HepG2 (cell line): ENCODE measurements at regions not wholly inside any gene's neighbourhood (a gene's known extent, or its start where the extent isn't known, plus 50 kb on each side); places are given as distances from the start of the nearest gene placed in this dataset.

Experiments used
- ATAC-seq: fragments of 200-7000 bp; cut with Tn5 transposase; 3 replicates; pipeline ENCODE4 v1.9.1; 2020; ENCODE audit warnings: mild to moderate bottlenecking, moderate library complexity
- BruUV-seq: library from RNA; stranded (reverse); fragments of 400-500 nt; replicated peaks from 2 replicates; lab custom pipeline; 2021; lab: Mats Ljungman, UMichigan
- CTCF ChIA-PET: fragments of 300-600 bp; formaldehyde crosslinking; extraction: SDS; loops from one replicate; lab custom pipeline; 2021; ENCODE audit warnings: low total read pairs, inconsistent platforms, low intra/inter-chr PET ratio; lab: Yijun Ruan, JAX
- POLR2A ChIA-PET: fragments of 350-600 bp; sonication (Branson Sonifier 250); formaldehyde crosslinking; loops from one replicate; lab custom pipeline; 2020; ENCODE audit warnings: antibody characterized with exemption, inconsistent platforms; lab: Yijun Ruan, JAX
- DNase-seq: peaks from one replicate; pipeline ENCODE4 v3.0.0-alpha.2; 2015; ENCODE audit warnings: low spot score
- FAIRE-seq: peaks from 3 replicates; lab custom pipeline; 2011; peaks lifted over from hg19 to GRCh38; lab: Jason Lieb, UNC
- H2AFZ ChIP-seq: one replicate; pipeline ENCODE4 v1.6.1; 2011; ENCODE audit warnings: low read length, inconsistent platforms
- H3K27ac ChIP-seq: fragments of 300-600 bp; 3 replicates; pipeline ENCODE4 v1.8.0; 2011; ENCODE audit warnings: mixed run types, mild to moderate bottlenecking, mixed read lengths, low read length, inconsistent platforms; ENCODE audit not compliant: insufficient read depth; ENCODE audit errors: extremely low read length
- H3K27me3 ChIP-seq, 2 experiments: fragments of 200-600 bp in 1 of 2; 2 replicates in 1 of 2; 3 replicates in 1 of 2; pipeline versions ENCODE4 v1.6.0 to v1.8.0; 2011; ENCODE audit warnings: low read length in 2 of 2, mild to moderate bottlenecking in 2 of 2, moderate library complexity in 2 of 2, inconsistent platforms in 1 of 2; ENCODE audit not compliant: insufficient read depth in 2 of 2, control insufficient read depth in 1 of 2
- H3K36me3 ChIP-seq, 2 experiments: fragments of 200-600 bp in 1 of 2; replicated peaks in 1 of 2; 2 replicates in 1 of 2; 3 replicates in 1 of 2; pipeline versions ENCODE4 v1.5.1 to v1.8.0; 2011; ENCODE audit warnings: low read length in 2 of 2, inconsistent platforms in 1 of 2; ENCODE audit not compliant: insufficient read depth in 2 of 2, control insufficient read depth in 1 of 2
- H3K4me1 ChIP-seq: 2 replicates; pipeline ENCODE4 v1.5.1; 2012; ENCODE audit warnings: low read length, inconsistent platforms; ENCODE audit not compliant: insufficient read depth
- H3K4me2 ChIP-seq: 2 replicates; pipeline ENCODE4 v1.6.0; 2011; ENCODE audit warnings: low read depth, low read length, inconsistent platforms
- H3K4me3 ChIP-seq, 3 experiments: fragments of 200-600 bp in 1 of 3; sonication (generic), shearing (Covaris generic) in 1 of 3; replicated peaks in 1 of 3; 2 replicates each; pipeline ENCODE4 v1.5.1; 2011 to 2016; ENCODE audit warnings: low read length in 3 of 3, inconsistent platforms in 2 of 3, low read depth in 2 of 3, mild to moderate bottlenecking in 2 of 3, control low read depth in 1 of 3, mixed read lengths in 1 of 3; ENCODE audit not compliant: insufficient read depth in 1 of 3
- H3K79me2 ChIP-seq: one replicate; pipeline ENCODE4 v1.6.1; 2011; ENCODE audit warnings: low read length, inconsistent platforms; ENCODE audit not compliant: insufficient read depth
- H3K9ac ChIP-seq: 2 replicates; pipeline ENCODE4 v1.6.0; 2011; ENCODE audit warnings: mild to moderate bottlenecking, low read depth, low read length, inconsistent platforms; ENCODE audit not compliant: insufficient read depth
- H3K9me3 ChIP-seq: 2 replicates; pipeline ENCODE4 v1.5.1; 2012; ENCODE audit warnings: mild to moderate bottlenecking, low read length
- H4K20me1 ChIP-seq: 2 replicates; pipeline ENCODE4 v1.6.0; 2011; ENCODE audit warnings: inconsistent platforms, mild to moderate bottlenecking, low read length, moderate library complexity; ENCODE audit not compliant: insufficient read depth
- NCOA5 ChIP-seq: sonication (generic); formaldehyde crosslinking; IDR thresholded peaks from 2 replicates; pipeline ENCODE4 v1.4.0; 2020; ENCODE audit warnings: missing genetic modification reagents
- REL ChIP-seq: sonication (generic); formaldehyde crosslinking; conservative IDR thresholded peaks from 2 replicates; pipeline ENCODE4 v1.8.0; 2022; ENCODE audit warnings: mild to moderate bottlenecking, missing genetic modification reagents, moderate library complexity
- SATB2 ChIP-seq: sonication (generic); formaldehyde crosslinking; IDR thresholded peaks from 2 replicates; pipeline ENCODE4 v1.5.0; 2020; ENCODE audit warnings: missing genetic modification reagents
- XBP1 ChIP-seq: sonication (generic); formaldehyde crosslinking; IDR thresholded peaks from 2 replicates; pipeline ENCODE4 v1.5.0; 2020; ENCODE audit warnings: missing genetic modification reagents
- ZNF160 ChIP-seq: sonication (generic); formaldehyde crosslinking; IDR thresholded peaks from 2 replicates; pipeline ENCODE4 v1.8.0; 2022; ENCODE audit warnings: mild to moderate bottlenecking, inconsistent platforms, missing genetic modification reagents
- ZNF556 ChIP-seq: sonication (generic); formaldehyde crosslinking; IDR thresholded peaks from 2 replicates; pipeline ENCODE4 v1.4.0; 2020; ENCODE audit warnings: mild to moderate bottlenecking, missing genetic modification reagents, borderline replicate concordance
- ZNF781 ChIP-seq: sonication (generic); formaldehyde crosslinking; IDR thresholded peaks from 2 replicates; pipeline ENCODE4 v1.5.1; 2020; ENCODE audit warnings: borderline replicate concordance, mild to moderate bottlenecking, missing genetic modification reagents; ENCODE audit errors: not compliant biosample characterization
- WGBS: methylation state at CpG from one replicate; pipeline ENCODE4 v1.1.6; 2017; ENCODE audit warnings: low lambda C conversion rate; 5-methylcytosine and 5-hydroxymethylcytosine counted together
- in situ Hi-C: cut with HindIII; loops from 2 replicates; pipeline ENCODE4 v1.10.0; 2017; ENCODE audit warnings: low pct_unique_long_range_greater_than_20kb; ENCODE audit not compliant: extremely low pct_ligation_motif_present
- intact Hi-C: fragments of 100-400 bp; cut with micrococcal nuclease; formaldehyde crosslinking; loops from one replicate; pipeline ENCODE4 v1.10.0; 2022; ENCODE audit not compliant: unreplicated experiment
- TF ChIP-seq, protein P1 (sequence below): sonication (generic); formaldehyde crosslinking; IDR thresholded peaks from 2 replicates; pipeline ENCODE4 v1.4.0; 2020; ENCODE audit warnings: low read depth, mild to moderate bottlenecking, missing genetic modification reagents
- TF ChIP-seq, protein P2 (sequence below): sonication (generic); formaldehyde crosslinking; IDR thresholded peaks from 2 replicates; pipeline ENCODE4 v1.5.0; 2020; ENCODE audit warnings: missing genetic modification reagents
- TF ChIP-seq, protein P3 (sequence below): sonication (generic); formaldehyde crosslinking; IDR thresholded peaks from 2 replicates; pipeline ENCODE4 v1.4.0; 2020; ENCODE audit warnings: missing genetic modification reagents, borderline replicate concordance

DNA sequence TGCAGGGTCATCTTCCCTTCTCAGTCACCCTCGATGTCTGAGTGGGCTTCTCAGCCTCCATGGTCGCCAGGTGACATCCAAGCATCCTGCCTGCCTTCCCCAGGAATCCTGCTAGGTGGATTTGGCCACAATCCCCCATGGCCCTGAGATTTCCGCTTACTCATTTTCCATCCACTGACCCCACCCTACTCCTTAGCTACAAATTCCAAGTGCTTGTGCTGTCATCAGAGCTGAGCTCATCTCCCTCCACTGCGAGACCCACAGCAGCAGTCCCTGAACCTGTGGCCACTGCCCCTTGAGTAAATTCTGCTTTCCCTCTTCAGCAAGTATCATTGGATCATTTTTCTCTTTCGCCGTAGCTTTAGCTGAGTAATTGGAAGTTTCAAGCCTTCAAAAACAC is 90.5 kb upstream of the ANKRD10 start:
- ChIA-PET CTCF (no interaction called here), POLR2A (no interaction called here)
- no peak overlapping the region for H3K9ac ChIP-seq
- no peak for ATAC-seq
- 48% methylated on average over 6 of the region's 6 CpGs for WGBS
- no peak for FAIRE-seq
- H3K4me2 ChIP-seq, result no peak overlapping the region
- no peak overlapping the region for H2AFZ ChIP-seq
- in situ Hi-C loops, result no loop called here
- BruUV-seq, result no TSS peak
- no peaks in the 10 kb centered on the region for H3K36me3 ChIP-seq
- no peaks in the 10 kb centered on the region for H3K79me2 ChIP-seq
- no peak overlapping the region for H3K27ac ChIP-seq
- intact Hi-C loops, result no loop called here
- TF ChIP-seq XBP1 (CRISPR knock-in tag), result no peak
- TF ChIP-seq, protein P1, sequence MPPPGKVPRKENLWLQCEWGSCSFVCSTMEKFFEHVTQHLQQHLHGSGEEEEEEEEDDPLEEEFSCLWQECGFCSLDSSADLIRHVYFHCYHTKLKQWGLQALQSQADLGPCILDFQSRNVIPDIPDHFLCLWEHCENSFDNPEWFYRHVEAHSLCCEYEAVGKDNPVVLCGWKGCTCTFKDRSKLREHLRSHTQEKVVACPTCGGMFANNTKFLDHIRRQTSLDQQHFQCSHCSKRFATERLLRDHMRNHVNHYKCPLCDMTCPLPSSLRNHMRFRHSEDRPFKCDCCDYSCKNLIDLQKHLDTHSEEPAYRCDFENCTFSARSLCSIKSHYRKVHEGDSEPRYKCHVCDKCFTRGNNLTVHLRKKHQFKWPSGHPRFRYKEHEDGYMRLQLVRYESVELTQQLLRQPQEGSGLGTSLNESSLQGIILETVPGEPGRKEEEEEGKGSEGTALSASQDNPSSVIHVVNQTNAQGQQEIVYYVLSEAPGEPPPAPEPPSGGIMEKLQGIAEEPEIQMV (CRISPR knock-in tag), result no peak
- no peak for TF ChIP-seq SATB2 (CRISPR knock-in tag)
- no peak for TF ChIP-seq REL (CRISPR knock-in tag)
- no peak for TF ChIP-seq ZNF556
- no peak for TF ChIP-seq NCOA5 (CRISPR knock-in tag)
- TF ChIP-seq ZNF781, result no peak
- TF ChIP-seq, protein P2, sequence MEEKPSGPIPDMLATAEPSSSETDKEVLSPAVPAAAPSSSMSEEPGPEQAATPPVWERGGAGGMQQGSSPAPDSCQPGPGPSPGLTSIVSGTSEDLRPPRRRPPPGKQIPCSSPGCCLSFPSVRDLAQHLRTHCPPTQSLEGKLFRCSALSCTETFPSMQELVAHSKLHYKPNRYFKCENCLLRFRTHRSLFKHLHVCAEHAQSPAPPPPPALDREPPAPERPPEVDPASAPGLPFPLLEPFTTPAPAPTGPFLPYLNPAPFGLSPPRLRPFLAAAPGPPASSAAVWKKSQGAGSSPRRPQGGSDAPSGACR, result no peak
- TF ChIP-seq, protein P3, sequence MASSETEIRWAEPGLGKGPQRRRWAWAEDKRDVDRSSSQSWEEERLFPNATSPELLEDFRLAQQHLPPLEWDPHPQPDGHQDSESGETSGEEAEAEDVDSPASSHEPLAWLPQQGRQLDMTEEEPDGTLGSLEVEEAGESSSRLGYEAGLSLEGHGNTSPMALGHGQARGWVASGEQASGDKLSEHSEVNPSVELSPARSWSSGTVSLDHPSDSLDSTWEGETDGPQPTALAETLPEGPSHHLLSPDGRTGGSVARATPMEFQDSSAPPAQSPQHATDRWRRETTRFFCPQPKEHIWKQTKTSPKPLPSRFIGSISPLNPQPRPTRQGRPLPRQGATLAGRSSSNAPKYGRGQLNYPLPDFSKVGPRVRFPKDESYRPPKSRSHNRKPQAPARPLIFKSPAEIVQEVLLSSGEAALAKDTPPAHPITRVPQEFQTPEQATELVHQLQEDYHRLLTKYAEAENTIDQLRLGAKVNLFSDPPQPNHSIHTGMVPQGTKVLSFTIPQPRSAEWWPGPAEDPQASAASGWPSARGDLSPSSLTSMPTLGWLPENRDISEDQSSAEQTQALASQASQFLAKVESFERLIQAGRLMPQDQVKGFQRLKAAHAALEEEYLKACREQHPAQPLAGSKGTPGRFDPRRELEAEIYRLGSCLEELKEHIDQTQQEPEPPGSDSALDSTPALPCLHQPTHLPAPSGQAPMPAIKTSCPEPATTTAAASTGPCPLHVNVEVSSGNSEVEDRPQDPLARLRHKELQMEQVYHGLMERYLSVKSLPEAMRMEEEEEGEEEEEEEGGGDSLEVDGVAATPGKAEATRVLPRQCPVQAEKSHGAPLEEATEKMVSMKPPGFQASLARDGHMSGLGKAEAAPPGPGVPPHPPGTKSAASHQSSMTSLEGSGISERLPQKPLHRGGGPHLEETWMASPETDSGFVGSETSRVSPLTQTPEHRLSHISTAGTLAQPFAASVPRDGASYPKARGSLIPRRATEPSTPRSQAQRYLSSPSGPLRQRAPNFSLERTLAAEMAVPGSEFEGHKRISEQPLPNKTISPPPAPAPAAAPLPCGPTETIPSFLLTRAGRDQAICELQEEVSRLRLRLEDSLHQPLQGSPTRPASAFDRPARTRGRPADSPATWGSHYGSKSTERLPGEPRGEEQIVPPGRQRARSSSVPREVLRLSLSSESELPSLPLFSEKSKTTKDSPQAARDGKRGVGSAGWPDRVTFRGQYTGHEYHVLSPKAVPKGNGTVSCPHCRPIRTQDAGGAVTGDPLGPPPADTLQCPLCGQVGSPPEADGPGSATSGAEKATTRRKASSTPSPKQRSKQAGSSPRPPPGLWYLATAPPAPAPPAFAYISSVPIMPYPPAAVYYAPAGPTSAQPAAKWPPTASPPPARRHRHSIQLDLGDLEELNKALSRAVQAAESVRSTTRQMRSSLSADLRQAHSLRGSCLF (CRISPR knock-in tag), result no peak
- no peak for TF ChIP-seq ZNF160 (CRISPR knock-in tag)
- H4K20me1 ChIP-seq, result no peaks in the 10 kb centered on the region
- no peak overlapping the region for H3K4me3 ChIP-seq
- H3K9me3 ChIP-seq, result no peaks in the 10 kb centered on the region
- peaks cover 4 to 23% of the 10 kb centered on the region in 2 experiments; a peak in 4 of 5 replicates for H3K27me3 ChIP-seq
- no peaks in the 10 kb centered on the region for H3K4me1 ChIP-seq
- no peak for DNase-seq
